GM18907 (cell line): ENCODE measurements at regions not wholly inside any gene's neighbourhood (a gene's known extent, or its start where the extent isn't known, plus 50 kb on each side); places are given as distances from the start of the nearest gene placed in this dataset.

Experiments
- ATAC-seq: cut with Tn5 transposase; IDR thresholded peaks from one replicate; pipeline ENCODE4 v1.9.1; 2021; ENCODE audit warnings: mild to moderate bottlenecking, moderate library complexity; ENCODE audit not compliant: unreplicated experiment

GRCh38 chr14:53528185-53528671, 375.1 kb upstream of the DDHD1 start:
- no peak for ATAC-seq

GRCh38 chr14:53526200-53526599, 373.1 kb upstream of the DDHD1 start:
- ATAC-seq = no peak

GRCh38 chr14:53525608-53526007, 372.5 kb upstream of the DDHD1 start:
- ATAC-seq = no peak

- no peak for ATAC-seq
Observed at GRCh38 chr14:53524391-53524790, 371.3 kb upstream of the DDHD1 start.

- ATAC-seq = no peak
Observed at GRCh38 chr14:53523226-53523625, 370.1 kb upstream of the DDHD1 start.

- ATAC-seq = no peak
Observed at GRCh38 chr14:53520078-53520928, 367.2 kb upstream of the DDHD1 start.

- no peak for ATAC-seq
Observed at GRCh38 chr14:53519137-53519536, 366.0 kb upstream of the DDHD1 start.

- no peak for ATAC-seq
Observed at GRCh38 chr14:53517270-53517960, 364.3 kb upstream of the DDHD1 start.

- no peak for ATAC-seq
Observed at GRCh38 chr14:53516261-53516774, 363.2 kb upstream of the DDHD1 start.

- ATAC-seq = no peak
Observed at GRCh38 chr14:53515276-53515675, 362.2 kb upstream of the DDHD1 start.

- no peak for ATAC-seq
Observed at GRCh38 chr14:53514197-53514596, 361.1 kb upstream of the DDHD1 start.

GRCh38 chr14:53510281-53510912, 357.3 kb upstream of the DDHD1 start:
- no peak for ATAC-seq

GRCh38 chr14:53509276-53510244, 356.4 kb upstream of the DDHD1 start:
- no peak for ATAC-seq

GRCh38 chr14:53501361-53502211, 348.5 kb upstream of the DDHD1 start:
- no peak for ATAC-seq

GRCh38 chr14:53500191-53500590, 347.1 kb upstream of the DDHD1 start:
- ATAC-seq = no peak

- ATAC-seq = no peak
Observed at GRCh38 chr14:53496668-53497067, 343.5 kb upstream of the DDHD1 start.

- ATAC-seq = no peak
Observed at GRCh38 chr14:53495846-53496343, 342.8 kb upstream of the DDHD1 start.

GRCh38 chr14:53494587-53494986, 341.5 kb upstream of the DDHD1 start:
- ATAC-seq = no peak

GRCh38 chr14:53493860-53494259, 340.7 kb upstream of the DDHD1 start:
- no peak for ATAC-seq
